ENCODE measurements at regions not wholly inside any gene's neighbourhood (a gene's known extent, or its start where the extent isn't known, plus 50 kb on each side); places are given as distances from the start of the nearest gene placed in this dataset.

- TF ChIP-seq JUND (IDR thresholded peaks at IDR 0.05; ENCODE audit: low read length), result no peak
- no peak for TF ChIP-seq KDM1A (IDR thresholded peaks at IDR 0.05; ENCODE audit: borderline replicate concordance, low read length)
- TF ChIP-seq SP2 (IDR thresholded peaks at IDR 0.05; ENCODE audit: low read length), result no peak
- TF ChIP-seq, protein P1, sequence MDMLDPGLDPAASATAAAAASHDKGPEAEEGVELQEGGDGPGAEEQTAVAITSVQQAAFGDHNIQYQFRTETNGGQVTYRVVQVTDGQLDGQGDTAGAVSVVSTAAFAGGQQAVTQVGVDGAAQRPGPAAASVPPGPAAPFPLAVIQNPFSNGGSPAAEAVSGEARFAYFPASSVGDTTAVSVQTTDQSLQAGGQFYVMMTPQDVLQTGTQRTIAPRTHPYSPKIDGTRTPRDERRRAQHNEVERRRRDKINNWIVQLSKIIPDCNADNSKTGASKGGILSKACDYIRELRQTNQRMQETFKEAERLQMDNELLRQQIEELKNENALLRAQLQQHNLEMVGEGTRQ (IDR thresholded peaks at IDR 0.05; ENCODE audit: low read length), result no peak
- no peak for TF ChIP-seq CHD1 (IDR thresholded peaks at IDR 0.05; ENCODE audit: low read depth, low read length)
- TF ChIP-seq RFX5 (IDR thresholded peaks at IDR 0.05; ENCODE audit: borderline replicate concordance, low read depth, low read length), result no peak
Measured at GRCh38 chr13:55255236-55255635, 1885.5 kb upstream of the PRR20A start (continued).

Measured in H1 (cell line).